ENCODE measurements at regions not wholly inside any gene's neighbourhood (a gene's known extent, or its start where the extent isn't known, plus 50 kb on each side); places are given as distances from the start of the nearest gene placed in this dataset.
A peak's percentile ranks its signal among the peaks of the same experiment; 100 is the strongest.

DNA sequence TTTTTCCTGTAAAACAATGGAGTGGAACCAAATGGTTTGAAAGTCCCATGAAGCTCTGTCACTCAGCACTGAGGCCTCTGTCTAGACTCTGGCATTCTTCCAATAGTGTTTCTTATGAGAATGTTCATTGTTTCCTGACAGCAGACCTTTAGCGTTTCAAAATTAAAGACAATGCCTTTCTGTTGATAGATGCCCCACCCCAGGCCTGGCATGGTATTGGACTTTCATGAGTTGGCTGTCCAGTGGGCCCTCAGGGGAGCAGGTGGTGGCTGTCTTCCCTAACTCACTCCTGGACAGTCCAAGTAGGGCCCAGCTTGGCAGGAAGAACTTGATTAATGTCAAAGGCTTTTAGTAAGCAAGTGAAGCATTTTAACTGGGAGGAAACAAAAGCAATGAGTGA lies 186.5 kb upstream of the CCL2 start:
- WGBS (ENCODE audit: insufficient coverage): no CpG with 5 or more reads among the region's 1 CpG
- H3K27me3 ChIP-seq (ENCODE audit: control insufficient read depth in 2 of 2, insufficient read depth in 2 of 2, low read length in 2 of 2): no peaks in the 10 kb centered on the region
- no peaks in the 10 kb centered on the region for H3K4me1 ChIP-seq (ENCODE audit: control insufficient read depth in 1 of 2, insufficient read depth in 2 of 2, low read length in 2 of 2)
- no peak overlapping the region for H3K4me3 Mint-ChIP-seq
- H3K27me3 Mint-ChIP-seq (ENCODE audit: low read depth in 3 of 3): peaks cover 2 to 3% (median 3%) of the 10 kb centered on the region in 3 donors
- no peaks in the 10 kb centered on the region for H3K36me3 Mint-ChIP-seq
- H3K4me1 Mint-ChIP-seq: no peaks in the 10 kb centered on the region
- H3K4me3 ChIP-seq (replicated peaks in 1 of 3; ENCODE audit: low read depth in 2 of 3, low read length in 3 of 3): no peak overlapping the region
- no peak for TF ChIP-seq CTCF (IDR thresholded peaks at IDR 0.05)
- no peaks in the 10 kb centered on the region for H3K9me3 ChIP-seq (replicated peaks in 1 of 2; ENCODE audit: control insufficient read depth in 1 of 2, insufficient read depth in 1 of 2, low read length in 2 of 2)
- no peak for DNase-seq
- H3K27ac Mint-ChIP-seq: no peak overlapping the region
- H4K20me1 ChIP-seq (ENCODE audit: insufficient read depth, low read length): no peaks in the 10 kb centered on the region
- no peaks in the 10 kb centered on the region for H3K79me2 ChIP-seq (ENCODE audit: insufficient read depth, low read length)
- H3K27ac ChIP-seq (ENCODE audit: low read depth in 1 of 2, low read length in 2 of 2): no peak overlapping the region
- H3K9ac ChIP-seq (ENCODE audit: insufficient read depth, low read length, poor library complexity, severe bottlenecking): no peak overlapping the region
- no peaks in the 10 kb centered on the region for H3K36me3 ChIP-seq (replicated peaks in 1 of 2; ENCODE audit: control insufficient read depth in 1 of 2, insufficient read depth in 2 of 2, low read length in 2 of 2)
- H3K9me3 Mint-ChIP-seq: peaks cover 0 to 9% (median 4%) of the 10 kb centered on the region in 7 donors
- intact Hi-C loops (cut with micrococcal nuclease): no loop called here
- H2AFZ ChIP-seq (ENCODE audit: insufficient read depth, low read depth, low read length, poor library complexity, severe bottlenecking): no peak overlapping the region
- no peak overlapping the region for H3K4me2 ChIP-seq (replicated peaks; ENCODE audit: extremely low read depth, low read length, poor library complexity, severe bottlenecking)

DNA sequence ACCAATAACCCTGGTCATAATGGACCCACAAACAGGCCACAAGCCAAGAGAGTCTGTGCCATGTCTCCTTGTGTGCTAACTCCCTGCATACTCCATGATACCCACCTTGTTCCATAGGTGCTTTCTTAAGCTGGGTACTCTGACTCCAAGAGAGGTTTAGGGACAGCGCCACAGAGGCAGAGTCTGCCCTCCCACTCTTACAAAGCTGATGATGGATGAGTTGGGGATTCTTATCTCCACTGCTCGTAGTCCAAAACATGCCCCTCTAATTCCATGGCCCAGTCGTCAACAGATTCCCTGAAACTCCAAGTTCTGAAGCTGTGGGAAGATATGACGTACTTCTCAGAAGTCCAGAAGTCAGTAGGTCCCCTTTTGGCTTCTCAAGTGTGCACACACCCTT lies 184.4 kb upstream of the CCL2 start:
- H3K9me3 ChIP-seq (replicated peaks in 1 of 2; ENCODE audit: control insufficient read depth in 1 of 2, insufficient read depth in 1 of 2, low read length in 2 of 2): no peaks in the 10 kb centered on the region
- no peaks in the 10 kb centered on the region for H3K4me1 ChIP-seq (ENCODE audit: control insufficient read depth in 1 of 2, insufficient read depth in 2 of 2, low read length in 2 of 2)
- H4K20me1 ChIP-seq (ENCODE audit: insufficient read depth, low read length): no peaks in the 10 kb centered on the region
- no peaks in the 10 kb centered on the region for H3K36me3 Mint-ChIP-seq
- H3K27ac ChIP-seq (ENCODE audit: low read depth in 1 of 2, low read length in 2 of 2): no peak overlapping the region
- TF ChIP-seq CTCF (IDR thresholded peaks at IDR 0.05): no peak
- peak overlapping the region in 1 of 7 donors; percentile 41 for H3K27ac Mint-ChIP-seq
- no peak overlapping the region for H3K9ac ChIP-seq (ENCODE audit: insufficient read depth, low read length, poor library complexity, severe bottlenecking)
- no peak overlapping the region for H2AFZ ChIP-seq (ENCODE audit: insufficient read depth, low read depth, low read length, poor library complexity, severe bottlenecking)
- H3K27me3 Mint-ChIP-seq (ENCODE audit: low read depth in 3 of 3): peaks cover 0 to 3% (median 3%) of the 10 kb centered on the region in 3 donors
- H3K4me3 ChIP-seq (replicated peaks in 1 of 3; ENCODE audit: low read depth in 2 of 3, low read length in 3 of 3): no peak overlapping the region
- no peaks in the 10 kb centered on the region for H3K27me3 ChIP-seq (ENCODE audit: control insufficient read depth in 2 of 2, insufficient read depth in 2 of 2, low read length in 2 of 2)
- no peak overlapping the region for H3K4me2 ChIP-seq (replicated peaks; ENCODE audit: extremely low read depth, low read length, poor library complexity, severe bottlenecking)
- no peak overlapping the region for H3K4me3 Mint-ChIP-seq
- 100% methylated on average over 1 of the region's 4 CpGs for WGBS (ENCODE audit: insufficient coverage)
- intact Hi-C loops (cut with micrococcal nuclease): no loop called here
- DNase-seq: no peak
- no peaks in the 10 kb centered on the region for H3K36me3 ChIP-seq (replicated peaks in 1 of 2; ENCODE audit: control insufficient read depth in 1 of 2, insufficient read depth in 2 of 2, low read length in 2 of 2)
- peaks cover 0 to 9% (median 4%) of the 10 kb centered on the region in 7 donors for H3K9me3 Mint-ChIP-seq
- H3K4me1 Mint-ChIP-seq: no peaks in the 10 kb centered on the region
- no peaks in the 10 kb centered on the region for H3K79me2 ChIP-seq (ENCODE audit: insufficient read depth, low read length)

Measured in CD14-positive monocyte (primary cell).